HG03095 (cell line): ENCODE measurements at regions not wholly inside any gene's neighbourhood (a gene's known extent, or its start where the extent isn't known, plus 50 kb on each side); places are given as distances from the start of the nearest gene placed in this dataset.
"Not testable (repeated sequence)": the region's sequence is repeated elsewhere in the genome, so short reads cannot be mapped to it uniquely, and the experiment has no call there.

Experiments used
- ATAC-seq: cut with Tn5 transposase; IDR thresholded peaks from one replicate; pipeline ENCODE4 v1.9.1; 2021; ENCODE audit warnings: moderate library complexity; ENCODE audit not compliant: unreplicated experiment

- ATAC-seq: no peak
Observed at GRCh38 chr6:94713446-94713845, 863.9 kb upstream of the MANEA start.

DNA sequence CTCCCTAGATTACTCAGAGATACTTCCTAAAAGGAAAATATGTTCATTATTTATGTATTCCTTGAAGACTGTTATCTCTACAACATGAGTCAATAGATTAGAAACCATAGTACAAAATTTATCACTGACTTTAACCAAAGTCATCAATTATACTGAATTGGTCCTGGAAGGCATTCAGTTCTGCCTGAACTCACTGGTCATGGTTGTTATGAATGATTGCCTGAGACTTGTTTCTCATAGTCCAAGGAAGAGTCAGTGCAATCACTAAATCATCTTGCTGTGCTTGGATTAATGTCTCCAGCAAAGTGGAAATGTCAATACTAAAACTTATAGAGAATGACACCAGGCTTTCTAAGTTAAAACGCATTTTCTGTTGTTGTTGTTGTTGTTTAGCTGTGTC lies 878.6 kb upstream of the MANEA start:
- no peak for ATAC-seq

- not testable (repeated sequence) for ATAC-seq
Observed at GRCh38 chr6:94687255-94687654, 890.1 kb upstream of the MANEA start.

DNA sequence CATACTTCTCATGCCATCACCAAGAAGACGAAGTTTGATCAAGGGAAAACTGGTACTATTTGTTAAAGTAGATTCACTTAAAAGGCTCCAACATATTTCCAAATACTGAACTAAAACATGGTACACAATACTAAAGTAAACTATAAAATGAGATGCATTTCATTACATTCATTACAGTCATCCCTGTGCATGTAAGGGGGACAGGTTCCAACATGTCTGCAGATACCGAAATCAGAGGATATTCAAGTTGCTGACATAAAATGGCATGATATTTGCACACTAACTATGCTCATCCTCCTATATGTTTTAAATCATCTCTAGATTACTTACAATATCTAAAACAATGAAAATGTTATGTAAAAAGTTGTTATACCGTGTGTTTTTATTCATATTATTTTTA lies 893.9 kb upstream of the MANEA start:
- no peak for ATAC-seq

- no peak for ATAC-seq
Observed at GRCh38 chr6:94680669-94681212, 896.6 kb upstream of the MANEA start.

DNA sequence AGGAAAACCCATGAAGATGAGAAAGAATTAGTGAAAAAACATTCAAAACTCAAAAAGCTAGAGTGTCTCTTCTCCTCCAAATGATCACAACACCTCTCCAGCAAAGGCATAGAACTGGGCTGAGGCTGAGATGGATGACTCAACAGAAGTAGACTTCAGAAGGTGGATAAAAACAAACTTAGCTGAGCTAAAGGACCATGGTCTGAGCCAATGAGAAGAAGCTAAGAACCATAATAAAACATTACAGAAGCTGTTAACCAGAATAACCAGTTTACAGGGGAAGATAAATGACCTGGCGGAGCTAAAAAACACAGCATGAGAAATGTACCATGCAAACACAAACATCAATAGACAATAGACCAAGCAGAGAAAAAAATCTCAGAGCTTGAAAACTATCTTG lies 904.1 kb upstream of the MANEA start:
- no peak for ATAC-seq

DNA sequence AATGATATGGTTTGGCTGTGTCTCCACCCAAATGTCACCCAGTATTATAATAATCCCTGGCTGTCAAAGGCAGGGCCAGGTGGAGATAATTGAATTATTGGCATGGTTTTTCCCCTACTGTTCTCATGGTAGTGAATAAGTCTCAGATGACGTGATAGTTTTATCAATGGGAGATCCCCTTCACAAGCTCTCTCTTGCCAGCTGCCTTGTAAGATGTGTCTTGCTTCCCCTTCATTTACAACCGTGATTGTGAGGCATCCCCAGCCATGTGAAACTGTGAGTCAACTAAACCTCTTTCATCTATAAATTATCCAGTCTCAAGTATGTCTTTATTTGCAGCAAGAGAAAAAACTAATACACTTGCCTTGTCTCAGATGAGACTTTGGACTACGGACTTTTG lies 907.3 kb upstream of the MANEA start:
- ATAC-seq: no peak

DNA sequence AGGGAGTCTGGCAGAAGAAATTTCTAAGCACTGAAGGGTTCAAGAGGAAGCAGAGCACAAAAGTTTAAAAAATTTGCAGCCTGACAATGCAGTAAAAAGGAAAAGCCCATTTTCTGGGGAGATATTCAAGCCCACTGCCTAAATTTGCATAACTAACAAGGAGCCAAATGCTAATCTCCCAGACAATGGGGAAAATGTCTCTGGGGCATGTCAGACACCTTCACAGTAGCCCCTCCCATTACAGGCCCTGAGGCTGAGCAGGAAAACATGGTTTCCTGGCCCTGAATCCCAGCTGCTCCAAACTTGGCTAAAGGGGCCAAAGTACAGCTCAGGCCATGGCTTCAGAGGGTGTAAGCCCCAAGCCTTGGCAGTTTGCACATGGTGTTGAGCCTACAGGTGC lies 908.5 kb upstream of the MANEA start:
- no peak for ATAC-seq

GRCh38 chr6:94658929-94659328 lies 918.4 kb upstream of the MANEA start:
- ATAC-seq: no peak

- ATAC-seq: no peak
Observed at GRCh38 chr6:94651239-94651638, 926.1 kb upstream of the MANEA start.

DNA sequence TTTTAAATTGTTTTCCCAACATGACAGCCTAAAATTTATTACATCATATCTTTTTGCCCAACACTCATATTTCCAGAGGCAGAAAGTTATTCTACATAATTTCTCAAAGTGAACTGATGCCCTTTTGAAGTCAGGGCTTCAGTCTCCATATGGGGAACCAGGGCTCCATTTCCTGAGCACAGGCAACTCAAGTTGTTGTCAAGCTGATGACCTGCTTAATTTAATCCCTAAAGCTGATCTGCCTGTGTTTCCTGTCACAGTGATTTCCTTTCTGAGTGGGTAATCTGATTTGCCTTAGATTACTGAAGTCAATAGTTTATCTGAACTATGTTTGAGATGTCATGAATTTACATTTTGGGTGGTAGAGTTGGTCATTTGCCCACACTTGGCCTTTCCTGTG lies 932.1 kb upstream of the MANEA start:
- no peak for ATAC-seq

DNA sequence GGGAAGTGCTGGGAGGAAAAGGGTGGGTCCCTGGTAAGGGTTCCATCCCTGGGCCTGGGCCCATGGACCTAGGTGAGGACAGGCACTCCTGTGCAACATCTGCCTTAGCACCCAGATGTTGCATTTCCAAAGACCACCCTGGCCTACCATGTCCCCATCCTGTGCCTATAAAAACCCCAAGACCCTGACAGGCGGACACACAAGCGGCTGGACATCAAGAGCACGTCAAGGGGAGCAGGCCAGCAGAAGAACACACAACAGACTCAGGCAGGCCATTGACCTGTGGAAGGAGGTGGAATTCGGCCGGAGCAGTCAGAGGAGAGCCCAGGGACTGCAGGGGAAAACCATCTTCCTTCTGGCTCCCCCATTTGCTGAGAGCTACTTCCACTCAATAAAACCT lies 937.8 kb upstream of the MANEA start:
- no peak for ATAC-seq

GRCh38 chr6:94636780-94637385 lies 940.5 kb upstream of the MANEA start:
- no peak for ATAC-seq

GRCh38 chr6:94623586-94623985 lies 953.7 kb upstream of the MANEA start:
- ATAC-seq: no peak

DNA sequence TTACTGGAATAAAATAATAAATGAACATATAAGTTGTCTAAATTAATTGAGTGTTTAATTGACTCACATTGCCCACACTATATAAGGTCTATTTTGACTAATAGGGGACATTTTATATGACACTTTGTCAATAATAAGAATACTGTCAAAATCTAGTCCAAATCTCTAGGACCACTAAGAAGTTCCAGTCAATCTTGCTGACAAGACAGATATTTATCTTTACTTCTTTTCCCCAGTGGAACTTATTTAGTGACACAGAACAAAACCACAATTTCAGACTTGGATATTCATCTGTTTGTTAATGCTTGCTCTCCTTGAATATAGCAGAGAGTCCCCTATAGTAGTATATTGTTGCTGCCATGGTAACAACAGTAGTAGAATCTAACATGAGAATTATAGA lies 954.6 kb upstream of the MANEA start:
- no peak for ATAC-seq

- ATAC-seq: no peak
Observed at GRCh38 chr6:94600636-94601035, 976.7 kb upstream of the MANEA start.

DNA sequence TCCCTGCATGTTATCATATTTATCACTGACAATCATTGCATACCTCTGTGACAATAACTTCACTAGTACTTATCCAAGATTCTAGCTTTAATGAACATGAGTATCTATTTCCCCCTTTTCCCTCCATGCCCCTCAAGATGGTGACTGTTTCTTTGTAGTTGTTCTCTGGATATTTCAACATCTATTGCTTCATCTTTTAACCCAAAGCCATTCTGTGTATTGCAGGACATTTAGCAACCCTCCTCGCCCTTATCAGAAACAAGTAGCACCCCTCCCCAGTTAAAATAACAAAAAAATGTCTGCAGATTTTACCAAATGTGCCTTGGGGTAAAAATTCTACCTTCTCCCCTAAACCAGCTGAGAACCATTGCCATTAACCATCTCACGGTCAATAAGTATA lies 979.8 kb upstream of the MANEA start:
- ATAC-seq: no peak

GRCh38 chr6:94590416-94590815 lies 986.9 kb upstream of the MANEA start:
- ATAC-seq: no peak

GRCh38 chr6:94588301-94588700 lies 989.0 kb upstream of the MANEA start:
- no peak for ATAC-seq

DNA sequence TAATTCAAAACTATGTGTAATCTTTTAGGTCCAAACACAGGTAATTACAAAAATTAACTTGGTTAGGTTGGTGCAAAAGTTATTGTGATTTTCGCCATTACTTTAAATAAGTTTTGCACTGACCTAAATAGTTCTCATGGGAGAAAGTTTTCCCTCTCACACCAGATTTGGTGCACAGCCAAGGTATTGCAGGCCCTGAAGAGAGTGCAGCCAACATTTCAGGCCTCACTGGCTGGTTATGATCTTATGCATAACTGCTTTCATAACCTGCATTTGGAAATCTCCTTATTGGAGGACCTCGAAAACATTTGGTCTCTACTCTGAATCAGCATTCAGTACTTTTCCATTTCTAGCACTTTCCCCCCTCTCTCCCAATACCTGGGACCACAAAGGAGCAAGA lies 993.1 kb upstream of the MANEA start:
- no peak for ATAC-seq

- ATAC-seq: no peak
Observed at GRCh38 chr6:94570581-94570980, 1006.8 kb upstream of the MANEA start.

DNA sequence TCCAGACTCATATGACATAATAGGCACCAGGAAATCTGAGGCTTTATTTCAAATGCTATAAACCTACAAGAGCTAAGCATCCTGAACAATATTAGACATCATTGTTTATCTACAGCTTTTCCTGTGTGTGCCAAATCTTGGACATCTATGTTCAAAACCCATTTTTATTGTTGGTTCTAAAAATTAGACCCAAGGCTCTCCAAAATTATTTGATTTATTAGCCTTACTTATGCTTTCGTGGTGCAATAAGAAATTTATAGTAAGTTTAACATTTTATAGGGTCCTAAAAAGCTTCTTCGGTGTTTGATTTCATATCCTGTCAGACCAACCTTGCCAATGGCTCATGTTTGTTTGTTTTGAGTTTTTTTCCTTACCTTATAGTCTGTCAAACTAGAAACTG lies 1014.5 kb upstream of the MANEA start:
- no peak for ATAC-seq

- ATAC-seq: no peak
Observed at GRCh38 chr6:94559829-94560537, 1017.4 kb upstream of the MANEA start.
